ENCODE measurements at regions not wholly inside any gene's neighbourhood (a gene's known extent, or its start where the extent isn't known, plus 50 kb on each side); places are given as distances from the start of the nearest gene placed in this dataset.

GRCh38 chr2:19545507-19545906 lies 187.1 kb upstream of the OSR1 start:
- DNase-seq = no peak

GRCh38 chr2:19543663-19544383 lies 185.4 kb upstream of the OSR1 start:
- no peak for DNase-seq

GRCh38 chr2:19542796-19543662 lies 184.6 kb upstream of the OSR1 start:
- DNase-seq = no peak

GRCh38 chr2:19541884-19542283 lies 183.5 kb upstream of the OSR1 start:
- no peak for DNase-seq

GRCh38 chr2:19540739-19541525 lies 182.5 kb upstream of the OSR1 start:
- no peak for DNase-seq

GRCh38 chr2:19538411-19538963 lies 180.1 kb upstream of the OSR1 start:
- DNase-seq = no peak

- no peak for DNase-seq
These were observed 177.7 kb upstream of the OSR1 start for GRCh38 chr2:19536136-19536535.

GRCh38 chr2:19532547-19533196 lies 174.2 kb upstream of the OSR1 start:
- no peak for DNase-seq

- no peak for DNase-seq
These were observed 171.3 kb upstream of the OSR1 start for GRCh38 chr2:19529677-19530076.

GRCh38 chr2:19527771-19528170 lies 169.3 kb upstream of the OSR1 start:
- peak; percentile 23 to 27 for DNase-seq

- DNase-seq = no peak
These were observed 166.9 kb upstream of the OSR1 start for GRCh38 chr2:19525313-19525712.

GRCh38 chr2:19519045-19519444 lies 160.6 kb upstream of the OSR1 start:
- DNase-seq = no peak

GRCh38 chr2:19507137-19507536 lies 148.7 kb upstream of the OSR1 start:
- DNase-seq = no peak

- no peak for DNase-seq
These were observed 147.0 kb upstream of the OSR1 start for GRCh38 chr2:19505199-19506136.

- DNase-seq = no peak
These were observed 146.2 kb upstream of the OSR1 start for GRCh38 chr2:19504400-19505198.

- DNase-seq = no peak
These were observed 145.5 kb upstream of the OSR1 start for GRCh38 chr2:19503915-19504314.

- no peak for DNase-seq
These were observed 145.0 kb upstream of the OSR1 start for GRCh38 chr2:19503406-19503805.

GRCh38 chr2:19500126-19500525 lies 141.7 kb upstream of the OSR1 start:
- no peak for DNase-seq

- DNase-seq = no peak
These were observed 138.2 kb upstream of the OSR1 start for GRCh38 chr2:19496646-19497045.

GRCh38 chr2:19494241-19494640 lies 135.8 kb upstream of the OSR1 start:
- DNase-seq = no peak
